H9 (cell line): ENCODE measurements at regions not wholly inside any gene's neighbourhood (a gene's known extent, or its start where the extent isn't known, plus 50 kb on each side); places are given as distances from the start of the nearest gene placed in this dataset.

Experiments used
- DNase-seq: peaks from one replicate; pipeline ENCODE4 v3.0.0-alpha.2; 2017
- H2AFZ ChIP-seq: one replicate; pipeline ENCODE4 v1.6.1; 2013; ENCODE audit warnings: mild to moderate bottlenecking, low read length, control low read depth, moderate library complexity
- H2AK5ac ChIP-seq: 2 replicates; pipeline ENCODE4 v1.6.1; 2013; ENCODE audit warnings: low read length, control low read depth, mixed read lengths; ENCODE audit not compliant: insufficient read length
- H2BK120ac ChIP-seq: one replicate; pipeline ENCODE4 v1.6.1; 2013; ENCODE audit warnings: low read depth, mild to moderate bottlenecking, low read length, control low read depth, inconsistent platforms; ENCODE audit not compliant: poor library complexity, severe bottlenecking
- H2BK12ac ChIP-seq: 2 replicates; pipeline ENCODE4 v1.6.1; 2013; ENCODE audit warnings: low read length, control low read depth, mixed read lengths, low read depth; ENCODE audit not compliant: insufficient read length
- H2BK15ac ChIP-seq: 2 replicates; pipeline ENCODE4 v1.6.1; 2013; ENCODE audit warnings: low read depth, low read length, control low read depth
- H2BK20ac ChIP-seq: one replicate; pipeline ENCODE4 v1.6.1; 2013; ENCODE audit warnings: low read depth, mild to moderate bottlenecking, low read length, control low read depth, inconsistent platforms; ENCODE audit not compliant: poor library complexity, severe bottlenecking
- H2BK5ac ChIP-seq: 2 replicates; pipeline ENCODE4 v1.6.1; 2013; ENCODE audit warnings: low read length, control low read depth, mixed read lengths; ENCODE audit not compliant: insufficient read length
- H3K14ac ChIP-seq: 2 replicates; pipeline ENCODE4 v1.6.1; 2013; ENCODE audit warnings: low read length, control low read depth; ENCODE audit not compliant: insufficient read depth
- H3K18ac ChIP-seq: 2 replicates; pipeline ENCODE4 v1.6.1; 2013; ENCODE audit warnings: low read depth, mild to moderate bottlenecking, mixed read lengths, low read length, control low read depth; ENCODE audit not compliant: insufficient read length
- H3K23ac ChIP-seq: 2 replicates; pipeline ENCODE4 v1.6.1; 2013; ENCODE audit warnings: low read length, control low read depth, mixed read lengths, low read depth; ENCODE audit not compliant: insufficient read length
- H3K23me2 ChIP-seq: 2 replicates; pipeline ENCODE4 v1.6.1; 2013; ENCODE audit warnings: low read depth, mild to moderate bottlenecking, mixed read lengths, low read length, control low read depth; ENCODE audit not compliant: insufficient read length, poor library complexity, severe bottlenecking
- H3K27ac ChIP-seq: 2 replicates; pipeline ENCODE4 v1.5.1; 2013; ENCODE audit warnings: low read length, control low read depth, mixed read lengths, low read depth; ENCODE audit not compliant: insufficient read length
- H3K27me3 ChIP-seq: 2 replicates; pipeline ENCODE4 v1.6.1; 2013; ENCODE audit warnings: low read length, control low read depth, inconsistent platforms; ENCODE audit not compliant: insufficient read depth
- H3K4ac ChIP-seq: 2 replicates; pipeline ENCODE4 v1.6.1; 2013; ENCODE audit warnings: low read depth, mild to moderate bottlenecking, control low read depth, inconsistent platforms, low read length, moderate library complexity
- H3K4me1 ChIP-seq: 2 replicates; pipeline ENCODE4 v1.6.1; 2013; ENCODE audit warnings: low read length, control low read depth, inconsistent platforms; ENCODE audit not compliant: insufficient read depth
- H3K4me2 ChIP-seq: 2 replicates; pipeline ENCODE4 v1.6.1; 2013; ENCODE audit warnings: low read length, control low read depth, mixed read lengths; ENCODE audit not compliant: insufficient read length, insufficient read depth
- H3K56ac ChIP-seq: 2 replicates; pipeline ENCODE4 v1.6.1; 2013; ENCODE audit warnings: low read depth, mild to moderate bottlenecking, mixed read lengths, low read length, control low read depth; ENCODE audit not compliant: insufficient read length
- H3K79me1 ChIP-seq: 2 replicates; pipeline ENCODE4 v1.6.1; 2013; ENCODE audit warnings: low read depth, mild to moderate bottlenecking, moderate library complexity, low read length, control low read depth, inconsistent platforms; ENCODE audit not compliant: insufficient read depth, poor library complexity, severe bottlenecking
- H3K79me2 ChIP-seq: 2 replicates; pipeline ENCODE4 v1.6.1; 2013; ENCODE audit warnings: low read length, control low read depth, inconsistent platforms; ENCODE audit not compliant: insufficient read depth
- H3K9ac ChIP-seq: 2 replicates; pipeline ENCODE4 v1.6.1; 2013; ENCODE audit warnings: low read length, control low read depth, mixed read lengths; ENCODE audit not compliant: insufficient read length; ENCODE audit errors: extremely low read depth
- H3K9me3 ChIP-seq: one replicate; pipeline ENCODE4 v1.6.1; 2013; ENCODE audit warnings: low read depth, low read length, inconsistent platforms; ENCODE audit not compliant: control insufficient read depth
- H3T11ph ChIP-seq: one replicate; pipeline ENCODE4 v1.6.1; 2013; ENCODE audit warnings: mild to moderate bottlenecking, low read length, control low read depth, inconsistent platforms
- H4K20me1 ChIP-seq: one replicate; pipeline ENCODE4 v1.6.1; 2013; ENCODE audit not compliant: control insufficient read depth, insufficient read length, insufficient read depth
- H4K5ac ChIP-seq: 2 replicates; pipeline ENCODE4 v1.6.1; 2013; ENCODE audit warnings: low read depth, mild to moderate bottlenecking, mixed read lengths, low read length, control low read depth; ENCODE audit not compliant: insufficient read length
- H4K8ac ChIP-seq: replicated peaks from 2 replicates; pipeline ENCODE4 v1.6.1; 2013; ENCODE audit warnings: low read length, control low read depth, mixed read lengths, low read depth; ENCODE audit not compliant: insufficient read length
- H4K91ac ChIP-seq: 2 replicates; pipeline ENCODE4 v1.6.1; 2013; ENCODE audit warnings: low read depth, mild to moderate bottlenecking, moderate library complexity, mixed read lengths, low read length, control low read depth; ENCODE audit not compliant: insufficient read length
- H3K27ac Mint-ChIP-seq, 3 experiments: 2 replicates in 2 of 3; 3 replicates in 1 of 3; pipeline ENCODE4 v1.8.0; 2020 to 2021; ENCODE audit warnings: mixed read lengths in 3 of 3, mild to moderate bottlenecking in 1 of 3, moderate library complexity in 1 of 3
- H3K27me3 Mint-ChIP-seq: 2 replicates; pipeline ENCODE4 v1.8.0; 2021; ENCODE audit warnings: low read depth, mild to moderate bottlenecking, moderate library complexity, mixed read lengths
- H3K36me3 Mint-ChIP-seq, 3 experiments: 2 replicates in 2 of 3; 3 replicates in 1 of 3; pipeline ENCODE4 v1.8.0; 2020 to 2021; ENCODE audit warnings: low read depth in 3 of 3, mixed read lengths in 3 of 3; ENCODE audit not compliant: insufficient read depth in 1 of 3
- H3K4me1 Mint-ChIP-seq, 2 experiments: 2 replicates each; pipeline ENCODE4 v1.8.0; 2020; ENCODE audit warnings: mixed read lengths in 2 of 2
- H3K4me3 Mint-ChIP-seq, 2 experiments: 2 replicates in 1 of 2; 3 replicates in 1 of 2; pipeline ENCODE4 v1.8.0; 2020 to 2021; ENCODE audit warnings: mild to moderate bottlenecking in 2 of 2, mixed read lengths in 2 of 2, moderate library complexity in 1 of 2
- H3K9me3 Mint-ChIP-seq, 2 experiments: 2 replicates in 1 of 2; 3 replicates in 1 of 2; pipeline ENCODE4 v1.8.0; 2020; ENCODE audit warnings: mild to moderate bottlenecking in 2 of 2, mixed read lengths in 2 of 2, moderate library complexity in 1 of 2
- CTCF ChIP-seq: fragments of 200-600 bp; sonication (generic); conservative IDR thresholded peaks from 3 replicates; pipeline ENCODE4 v1.8.0; 2021; ENCODE audit warnings: antibody characterized with exemption, mild to moderate bottlenecking
- WGBS: extraction: QIAGEN DNeasy Blood & Tissue Kit; methylation state at CpG from one replicate; pipeline ENCODE4 v1.1.7; 2013; ENCODE audit warnings: missing lambda C conversion rate, low lambda C conversion rate, mixed read lengths; ENCODE audit not compliant: insufficient read length; ENCODE audit errors: extremely low coverage; 5-methylcytosine and 5-hydroxymethylcytosine counted together

- H3K4ac ChIP-seq: no peak overlapping the region
- peaks cover under 1% of the 10 kb centered on the region for H3K9me3 ChIP-seq
- H3K27ac ChIP-seq: no peak overlapping the region
- no peak overlapping the region for H2BK5ac ChIP-seq
- H3K79me1 ChIP-seq: no peaks in the 10 kb centered on the region
- no peak overlapping the region for H2BK15ac ChIP-seq
- TF ChIP-seq CTCF: no peak
- H4K20me1 ChIP-seq: no peaks in the 10 kb centered on the region
- H3T11ph ChIP-seq: no peak overlapping the region
- no peak overlapping the region for H2AFZ ChIP-seq
- H2AK5ac ChIP-seq: no peak overlapping the region
- H3K4me1 Mint-ChIP-seq: peaks cover 2 to 3% of the 10 kb centered on the region in 2 experiments; a peak in 1 of 4 replicates
- H3K27me3 Mint-ChIP-seq: no peaks in the 10 kb centered on the region
- H4K8ac ChIP-seq: no peak overlapping the region
- no peaks in the 10 kb centered on the region for H3K27me3 ChIP-seq
- peaks cover 2 to 3% (median 3%) of the 10 kb centered on the region in 3 experiments; a peak in 2 of 7 replicates for H3K36me3 Mint-ChIP-seq
- H3K56ac ChIP-seq: no peak overlapping the region
- H3K4me3 Mint-ChIP-seq: no peak overlapping the region
- no peak overlapping the region for H3K4me2 ChIP-seq
- H3K14ac ChIP-seq: no peak overlapping the region
- no peak overlapping the region for H3K27ac Mint-ChIP-seq
- no peak overlapping the region for H4K91ac ChIP-seq
- H4K5ac ChIP-seq: no peak overlapping the region
- H3K23ac ChIP-seq: no peak overlapping the region
- no CpG with 5 or more reads among the region's 1 CpG for WGBS
- H3K9me3 Mint-ChIP-seq: peaks cover 5% of the 10 kb centered on the region in 2 experiments; a peak in 4 of 5 replicates
- H2BK20ac ChIP-seq: no peak overlapping the region
- no peak overlapping the region for H3K18ac ChIP-seq
- no peak overlapping the region for H3K9ac ChIP-seq
- H3K79me2 ChIP-seq: no peaks in the 10 kb centered on the region
- no peak overlapping the region for H2BK12ac ChIP-seq
- H2BK120ac ChIP-seq: no peak overlapping the region
- DNase-seq: no peak
- no peaks in the 10 kb centered on the region for H3K23me2 ChIP-seq
- no peaks in the 10 kb centered on the region for H3K4me1 ChIP-seq
Measured at GRCh38 chr1:195785830-195786229, 822.4 kb downstream of the KCNT2 start.
